LNCaP clone FGC (cell line): ENCODE measurements at regions not wholly inside any gene's neighbourhood (a gene's known extent, or its start where the extent isn't known, plus 50 kb on each side); places are given as distances from the start of the nearest gene placed in this dataset.

ENCODE experiments used
- DNase-seq: peaks from one replicate; pipeline ENCODE4 v3.0.0-alpha.2; 2011; ENCODE audit warnings: low read depth
- H3K4me3 ChIP-seq: 2 replicates; pipeline ENCODE4 v1.5.1; 2011; ENCODE audit warnings: mild to moderate bottlenecking, low read depth, low read length, control low read depth
- CTCF ChIP-seq: IDR thresholded peaks from 2 replicates; pipeline ENCODE4 v1.5.1; 2012; ENCODE audit warnings: mild to moderate bottlenecking; ENCODE audit not compliant: control insufficient read depth, insufficient read depth; ENCODE audit errors: extremely low read depth

GRCh38 chr18:77853859-77854258 is 604.2 kb downstream of the GALR1 start:
- no peak overlapping the region for H3K4me3 ChIP-seq
- TF ChIP-seq CTCF: no peak
- no peak for DNase-seq

GRCh38 chr18:77857678-77858655 is 608.3 kb downstream of the GALR1 start:
- TF ChIP-seq CTCF: no peak
- no peak for DNase-seq
- no peak overlapping the region for H3K4me3 ChIP-seq

GRCh38 chr18:77859634-77860033 is 610.0 kb downstream of the GALR1 start:
- no peak for DNase-seq
- no peak overlapping the region for H3K4me3 ChIP-seq
- TF ChIP-seq CTCF: no peak

- no peak for TF ChIP-seq CTCF
- H3K4me3 ChIP-seq: no peak overlapping the region
- no peak for DNase-seq
Observed at GRCh38 chr18:77862066-77862757, 612.6 kb downstream of the GALR1 start.

GRCh38 chr18:77865853-77866252 is 616.2 kb downstream of the GALR1 start:
- DNase-seq: no peak
- no peak for TF ChIP-seq CTCF
- H3K4me3 ChIP-seq: no peak overlapping the region

GRCh38 chr18:77866351-77866750 is 616.7 kb downstream of the GALR1 start:
- TF ChIP-seq CTCF: no peak
- no peak for DNase-seq
- H3K4me3 ChIP-seq: no peak overlapping the region
